ENCODE measurements at regions not wholly inside any gene's neighbourhood (a gene's known extent, or its start where the extent isn't known, plus 50 kb on each side); places are given as distances from the start of the nearest gene placed in this dataset.

- Histone ChIP-seq H3K27me3 (ENCODE audit: insufficient read depth in 3 of 3, low read length in 2 of 3) (no peaks in the 10 kb centered on the region), H3K4me1 (no peaks in the 10 kb centered on the region), H3K9me3 (peaks cover 12% of the 10 kb centered on the region), H3K4me3 (no peak overlapping the region), H3K36me3 (ENCODE audit: insufficient read depth in 1 of 2, low read depth in 1 of 2) (no peaks in the 10 kb centered on the region), H3K27ac (no peak overlapping the region)
- intact Hi-C loops (cut with DNase I), result no loop called here
- DNase-seq (no peak), ATAC-seq (no peak)
- no peak for TF ChIP-seq CTCF (IDR thresholded peaks at IDR 0.05)
- WGBS, 3 donors, result 61 to 62% (median 61%) methylated on average over 3 of the region's 3 CpGs
Observed at GRCh38 chr5:105475401-105475800, 1912.8 kb upstream of the NUDT12 start.

GRCh38 chr5:105462377-105462776 is 1899.8 kb upstream of the NUDT12 start:
- no peak for ATAC-seq
- no peak overlapping the region for H3K27ac ChIP-seq
- H3K9me3 ChIP-seq, result no peaks in the 10 kb centered on the region
- H3K27me3 ChIP-seq (ENCODE audit: insufficient read depth in 3 of 3, low read length in 2 of 3), result no peaks in the 10 kb centered on the region
- intact Hi-C loops (cut with DNase I), result no loop called here
- TF ChIP-seq CTCF (IDR thresholded peaks at IDR 0.05), result no peak
- no peaks in the 10 kb centered on the region for H3K4me1 ChIP-seq
- H3K4me3 ChIP-seq, result no peak overlapping the region
- no peaks in the 10 kb centered on the region for H3K36me3 ChIP-seq (ENCODE audit: insufficient read depth in 1 of 2, low read depth in 1 of 2)
- 88 to 91% (median 90%) methylated on average over 3 of the region's 3 CpGs for WGBS, 3 donors
- DNase-seq, result no peak

- no peak for ATAC-seq
- Histone ChIP-seq H3K36me3 (ENCODE audit: insufficient read depth in 1 of 2, low read depth in 1 of 2) (no peaks in the 10 kb centered on the region), H3K27ac (no peak overlapping the region), H3K4me3 (no peak overlapping the region), H3K9me3 (no peaks in the 10 kb centered on the region), H3K4me1 (no peaks in the 10 kb centered on the region), H3K27me3 (ENCODE audit: insufficient read depth in 3 of 3, low read length in 2 of 3) (no peaks in the 10 kb centered on the region)
- intact Hi-C loops (cut with DNase I), result no loop called here
- no peak for DNase-seq
- no peak for TF ChIP-seq CTCF (IDR thresholded peaks at IDR 0.05)
- 89 to 94% (median 93%) methylated on average over 4 of the region's 4 CpGs for WGBS, 3 donors
Observed at GRCh38 chr5:105460721-105461120, 1898.1 kb upstream of the NUDT12 start.

- ATAC-seq (no peak), DNase-seq (no peak)
- no peak for TF ChIP-seq CTCF (IDR thresholded peaks at IDR 0.05)
- H3K27me3 ChIP-seq (ENCODE audit: insufficient read depth in 3 of 3, low read length in 2 of 3), result no peaks in the 10 kb centered on the region
- no peaks in the 10 kb centered on the region for H3K9me3 ChIP-seq
- intact Hi-C loops (cut with DNase I), result no loop called here
- no peak overlapping the region for H3K27ac ChIP-seq
- no peak overlapping the region for H3K4me3 ChIP-seq
- 58 to 63% (median 60%) methylated on average over 3 of the region's 3 CpGs for WGBS, 3 donors
- H3K4me1 ChIP-seq, result no peaks in the 10 kb centered on the region
- H3K36me3 ChIP-seq (ENCODE audit: insufficient read depth in 1 of 2, low read depth in 1 of 2), result no peaks in the 10 kb centered on the region
Observed at GRCh38 chr5:105453216-105453807, 1890.7 kb upstream of the NUDT12 start.

GRCh38 chr5:105448271-105448670 is 1885.7 kb upstream of the NUDT12 start:
- no peak overlapping the region for H3K4me3 ChIP-seq
- no peaks in the 10 kb centered on the region for H3K27me3 ChIP-seq (ENCODE audit: insufficient read depth in 3 of 3, low read length in 2 of 3)
- WGBS, 3 donors, result 73 to 76% (median 75%) methylated on average over 3 of the region's 3 CpGs
- DNase-seq, result no peak
- intact Hi-C loops (cut with DNase I), result no loop called here
- no peak overlapping the region for H3K27ac ChIP-seq
- H3K4me1 ChIP-seq, result no peaks in the 10 kb centered on the region
- ATAC-seq, result no peak
- no peaks in the 10 kb centered on the region for H3K36me3 ChIP-seq (ENCODE audit: insufficient read depth in 1 of 2, low read depth in 1 of 2)
- TF ChIP-seq CTCF (IDR thresholded peaks at IDR 0.05), result no peak
- no peaks in the 10 kb centered on the region for H3K9me3 ChIP-seq
